IPS-18a (cell line): ENCODE measurements at regions not wholly inside any gene's neighbourhood (a gene's known extent, or its start where the extent isn't known, plus 50 kb on each side); places are given as distances from the start of the nearest gene placed in this dataset.

Experiments used
- H3K27ac ChIP-seq: one replicate; pipeline ENCODE4 v1.5.1; 2013; ENCODE audit warnings: low read length
- H3K27me3 ChIP-seq: one replicate; pipeline ENCODE4 v1.6.1; 2013; ENCODE audit warnings: mild to moderate bottlenecking, low read length; ENCODE audit not compliant: control insufficient read depth, insufficient read depth
- H3K36me3 ChIP-seq: one replicate; pipeline ENCODE4 v1.6.1; 2013; ENCODE audit warnings: low read depth, low read length; ENCODE audit not compliant: control insufficient read depth
- H3K4me1 ChIP-seq: one replicate; pipeline ENCODE4 v1.6.1; 2013; ENCODE audit warnings: low read depth, low read length; ENCODE audit not compliant: control insufficient read depth
- H3K4me3 ChIP-seq: one replicate; pipeline ENCODE4 v1.5.1; 2013; ENCODE audit warnings: low read length
- H3K9ac ChIP-seq: one replicate; pipeline ENCODE4 v1.6.1; 2013; ENCODE audit warnings: mild to moderate bottlenecking, low read length, moderate library complexity
- H3K9me3 ChIP-seq: one replicate; pipeline ENCODE4 v1.6.1; 2013; ENCODE audit warnings: low read depth, low read length; ENCODE audit not compliant: control insufficient read depth

DNA sequence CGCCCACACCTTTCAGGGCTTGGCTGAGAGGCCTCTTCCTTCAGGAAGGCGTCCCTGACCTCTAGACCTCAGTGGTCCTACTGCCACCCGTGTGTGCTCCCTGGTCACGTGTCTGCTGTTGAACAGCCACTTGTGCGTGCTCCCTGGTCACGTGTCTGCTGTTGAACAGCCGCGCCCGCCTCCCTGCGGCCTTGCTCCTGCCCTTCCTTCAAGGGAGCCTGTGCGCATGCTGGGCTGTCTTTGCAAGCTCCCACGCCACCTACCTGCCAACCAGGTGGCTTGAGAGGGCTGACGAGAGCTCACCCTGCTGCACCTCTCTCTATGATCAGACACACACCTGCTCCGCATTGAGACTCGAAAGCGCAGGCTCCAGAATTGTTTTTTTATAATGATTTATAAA, 179.3 kb downstream of the BMP7 start:
- Histone ChIP-seq H3K27ac (no peak overlapping the region), H3K27me3 (peaks cover 9% of the 10 kb centered on the region), H3K36me3 (no peaks in the 10 kb centered on the region), H3K9ac (no peak overlapping the region), H3K4me1 (no peaks in the 10 kb centered on the region), H3K4me3 (no peak overlapping the region), H3K9me3 (no peaks in the 10 kb centered on the region)

DNA sequence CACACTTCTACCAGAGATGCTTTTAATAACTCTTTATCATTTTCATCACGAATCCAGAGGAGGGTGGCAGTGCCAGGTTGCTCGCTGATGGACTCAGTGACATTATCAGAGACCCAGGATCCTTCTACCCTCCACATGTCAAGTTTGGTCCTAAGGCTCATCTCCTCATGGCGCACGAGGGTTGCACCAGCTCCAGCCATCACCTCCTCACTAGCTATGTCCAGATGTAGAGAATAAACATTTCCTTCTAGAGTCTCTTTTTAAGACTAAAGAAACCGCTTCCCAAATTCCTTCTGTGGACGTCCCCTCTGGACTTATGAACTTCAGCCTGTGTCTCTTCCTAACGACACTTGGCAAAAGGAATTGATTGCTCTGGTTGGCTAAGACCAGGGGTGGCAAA, 178.7 kb downstream of the BMP7 start:
- Histone ChIP-seq H3K9me3 (no peaks in the 10 kb centered on the region), H3K27ac (no peak overlapping the region), H3K36me3 (no peaks in the 10 kb centered on the region), H3K4me3 (no peak overlapping the region), H3K9ac (no peak overlapping the region), H3K4me1 (no peaks in the 10 kb centered on the region), H3K27me3 (peaks cover 9% of the 10 kb centered on the region)

DNA sequence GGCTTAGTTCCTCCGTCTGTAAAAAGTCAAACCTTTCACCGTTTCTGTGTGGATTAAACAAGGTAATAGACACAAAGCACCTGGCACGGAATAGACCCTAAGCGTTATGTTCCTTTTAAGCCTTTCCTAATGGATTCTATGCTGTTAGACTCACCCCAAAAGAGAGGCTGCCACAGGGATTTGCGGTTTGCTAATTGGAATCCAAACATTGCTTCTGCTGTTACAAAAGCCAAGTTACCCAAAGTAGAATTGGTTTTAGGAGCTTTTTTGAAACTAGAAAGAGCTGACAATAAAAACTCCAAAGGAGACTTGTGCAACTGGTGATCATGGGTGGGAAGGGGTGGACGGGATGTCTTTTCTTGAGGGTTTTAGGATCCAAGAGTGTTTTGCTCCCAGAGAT, 178.0 kb downstream of the BMP7 start:
- Histone ChIP-seq H3K9me3 (no peaks in the 10 kb centered on the region), H3K9ac (no peak overlapping the region), H3K36me3 (no peaks in the 10 kb centered on the region), H3K4me3 (no peak overlapping the region), H3K27ac (no peak overlapping the region), H3K27me3 (peaks cover 9% of the 10 kb centered on the region), H3K4me1 (no peaks in the 10 kb centered on the region)

DNA sequence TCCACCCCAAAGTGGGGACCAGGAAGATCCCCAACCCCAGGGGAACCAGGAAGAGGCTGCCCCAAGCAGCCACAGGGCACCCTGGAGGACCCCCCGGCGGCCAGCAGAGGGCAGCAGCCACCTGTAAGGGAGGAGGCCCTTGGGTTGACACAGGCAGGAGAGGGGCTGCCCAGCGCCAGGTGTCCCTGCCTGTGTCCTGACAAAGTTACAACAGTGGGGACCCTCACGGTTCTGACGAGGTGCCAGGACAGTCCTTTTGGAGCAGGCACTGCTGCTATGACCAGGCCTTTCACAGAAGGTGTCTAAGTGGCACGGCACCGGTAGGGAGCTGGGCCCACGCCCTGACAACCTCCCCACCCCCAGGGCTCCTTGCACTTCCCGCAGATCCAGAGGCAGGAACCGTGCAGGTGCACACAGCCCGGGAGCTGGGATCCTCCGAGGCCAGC, 176.7 kb downstream of the BMP7 start:
- Histone ChIP-seq H3K4me3 (no peak overlapping the region), H3K4me1 (no peaks in the 10 kb centered on the region)

DNA sequence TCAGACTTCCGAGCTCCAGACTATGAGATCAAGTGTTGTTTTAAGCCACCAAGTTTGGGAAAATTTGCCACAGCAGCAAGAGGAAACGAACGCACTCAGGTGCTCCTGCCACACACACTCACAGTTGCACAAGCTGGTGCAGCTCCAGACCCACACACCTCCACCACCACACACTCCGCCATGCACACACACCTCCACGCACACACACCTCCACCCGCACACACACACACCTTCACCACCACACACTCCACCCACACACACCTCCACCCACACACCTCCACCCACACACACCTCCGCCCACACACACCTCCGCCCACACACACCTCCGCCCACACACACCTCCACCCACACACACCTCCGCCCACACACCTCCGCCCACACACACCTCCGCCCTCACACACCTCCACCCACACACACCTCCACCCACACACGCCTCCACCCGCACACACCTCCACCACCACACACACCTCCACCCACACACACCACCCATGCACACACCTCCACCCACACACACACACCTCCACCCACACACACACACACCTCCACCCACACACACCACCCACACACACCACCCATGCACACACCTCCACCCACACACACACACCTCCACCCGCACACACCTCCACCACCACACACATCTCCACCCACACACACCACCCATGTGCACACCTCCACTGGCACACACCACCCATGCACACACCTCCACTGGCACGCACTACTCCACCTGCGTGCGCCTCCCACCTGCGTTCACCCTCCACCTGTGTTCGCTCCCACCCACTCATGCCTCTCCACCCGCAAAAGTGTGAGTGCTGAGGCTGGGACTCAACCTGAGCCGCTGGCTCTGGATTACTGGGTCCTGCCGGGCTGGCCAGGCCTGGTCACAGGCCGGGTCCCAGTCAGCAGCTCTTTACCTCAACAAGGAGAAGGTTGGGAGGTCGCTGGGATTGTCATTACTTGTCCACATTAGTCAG, 175.6 kb downstream of the BMP7 start:
- Histone ChIP-seq H3K27me3 (peaks cover 9% of the 10 kb centered on the region), H3K9ac (no peak overlapping the region), H3K4me1 (no peaks in the 10 kb centered on the region), H3K4me3 (no peak overlapping the region), H3K36me3 (no peaks in the 10 kb centered on the region), H3K27ac (no peak overlapping the region), H3K9me3 (no peaks in the 10 kb centered on the region)

More for the DNA sequence above, 176.7 kb downstream of the BMP7 start:
- no peaks in the 10 kb centered on the region for H3K9me3 ChIP-seq
- H3K27ac ChIP-seq, result no peak overlapping the region
- H3K9ac ChIP-seq, result no peak overlapping the region
- peaks cover 9% of the 10 kb centered on the region for H3K27me3 ChIP-seq
- H3K36me3 ChIP-seq, result no peaks in the 10 kb centered on the region

DNA sequence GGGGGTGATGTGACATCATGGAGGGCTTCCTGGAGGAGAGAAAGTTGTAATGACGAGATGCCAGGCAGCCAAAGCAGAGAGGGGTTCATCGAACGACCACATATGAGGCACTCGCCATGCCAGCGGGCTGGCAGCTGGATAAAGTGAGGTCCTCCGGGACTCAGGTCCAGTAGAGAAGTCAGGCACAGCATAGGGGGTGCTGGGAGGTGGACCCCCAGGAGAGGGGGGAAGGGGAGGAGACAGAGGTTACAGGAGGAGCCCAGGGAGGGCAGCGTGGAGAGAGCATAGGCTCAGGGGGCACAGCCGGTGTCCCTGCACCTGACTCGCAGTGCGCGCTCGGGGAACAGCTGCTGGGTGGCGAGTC, 174.7 kb downstream of the BMP7 start:
- H3K4me1 ChIP-seq, result no peaks in the 10 kb centered on the region
- peaks cover 9% of the 10 kb centered on the region for H3K27me3 ChIP-seq
- no peaks in the 10 kb centered on the region for H3K36me3 ChIP-seq
- H3K9me3 ChIP-seq, result no peaks in the 10 kb centered on the region
- H3K4me3 ChIP-seq, result no peak overlapping the region
- no peak overlapping the region for H3K27ac ChIP-seq
- H3K9ac ChIP-seq, result no peak overlapping the region

DNA sequence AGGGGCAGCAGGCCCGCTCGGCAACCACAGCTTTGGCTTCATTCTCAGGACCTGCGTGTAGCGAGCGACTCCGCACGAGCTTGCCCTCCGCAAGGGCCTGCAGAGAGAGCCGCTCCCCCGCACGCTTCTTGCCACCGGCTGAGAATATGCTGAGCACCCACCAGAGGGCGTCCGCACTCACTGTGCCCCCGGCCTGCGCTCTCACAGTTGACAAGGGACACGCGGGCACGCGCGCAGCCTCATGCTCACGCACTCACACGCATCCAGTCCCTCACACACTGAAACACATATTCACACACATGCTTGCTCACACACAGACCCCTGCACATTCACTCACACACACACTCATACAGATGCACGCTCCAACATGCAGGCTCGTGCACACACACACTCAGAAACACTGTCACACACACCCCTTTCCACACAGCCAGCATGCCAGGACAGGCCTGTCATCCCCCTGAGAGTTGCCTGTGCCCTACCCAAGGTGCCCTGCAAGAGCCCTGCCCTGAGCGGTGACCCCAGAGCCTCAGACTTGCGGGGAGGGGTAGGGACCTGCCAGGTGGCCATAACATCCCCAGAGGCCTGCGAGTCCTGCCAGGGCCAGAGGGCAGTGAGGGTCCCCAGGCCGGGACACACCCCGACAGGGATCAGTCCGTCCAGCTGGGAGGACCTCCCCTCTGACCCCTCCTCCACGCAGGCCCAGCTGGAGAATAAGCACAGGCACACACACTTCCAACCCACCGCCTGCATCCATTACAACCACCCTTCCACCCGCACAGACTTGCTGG, 174.1 kb downstream of the BMP7 start:
- no peak overlapping the region for H3K4me3 ChIP-seq
- no peak overlapping the region for H3K9ac ChIP-seq
- H3K9me3 ChIP-seq, result no peaks in the 10 kb centered on the region
- peaks cover 9% of the 10 kb centered on the region for H3K27me3 ChIP-seq
- no peaks in the 10 kb centered on the region for H3K4me1 ChIP-seq
- H3K27ac ChIP-seq, result no peak overlapping the region
- H3K36me3 ChIP-seq, result no peaks in the 10 kb centered on the region

DNA sequence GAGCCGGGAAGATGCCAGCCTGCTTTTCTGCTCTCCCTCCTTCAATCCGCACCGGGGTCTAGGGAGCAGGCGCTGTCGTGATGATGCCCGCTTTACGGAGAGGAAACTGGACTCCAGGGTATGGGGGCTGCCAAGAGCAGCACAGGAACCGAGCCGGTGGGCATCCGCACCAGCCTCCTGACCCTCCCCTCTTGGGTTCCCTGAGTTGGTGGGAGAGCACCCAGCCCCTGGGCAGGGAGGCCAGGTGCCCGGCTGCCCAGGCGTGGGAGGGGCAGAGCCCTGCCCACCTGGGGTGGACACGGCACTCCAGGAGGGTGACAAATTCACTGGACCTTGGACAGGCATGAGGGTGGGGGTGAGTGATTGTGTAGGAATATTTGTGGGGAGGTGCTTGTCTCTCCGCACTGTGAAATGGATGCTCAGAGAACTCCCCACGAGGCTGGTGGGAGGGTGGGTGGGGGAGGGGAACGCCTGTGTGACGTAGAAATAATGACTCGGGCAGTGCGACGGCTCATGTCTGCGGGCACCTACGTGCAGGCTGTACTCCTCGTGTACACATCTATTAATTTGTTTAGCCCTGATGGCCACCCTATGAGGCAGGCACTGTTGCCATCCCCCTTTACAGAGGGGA, 173.4 kb downstream of the BMP7 start:
- H3K4me1 ChIP-seq, result no peaks in the 10 kb centered on the region
- no peaks in the 10 kb centered on the region for H3K36me3 ChIP-seq
- H3K9ac ChIP-seq, result no peak overlapping the region
- H3K4me3 ChIP-seq, result no peak overlapping the region
- no peak overlapping the region for H3K27ac ChIP-seq
- H3K9me3 ChIP-seq, result no peaks in the 10 kb centered on the region
- peaks cover 9% of the 10 kb centered on the region for H3K27me3 ChIP-seq

DNA sequence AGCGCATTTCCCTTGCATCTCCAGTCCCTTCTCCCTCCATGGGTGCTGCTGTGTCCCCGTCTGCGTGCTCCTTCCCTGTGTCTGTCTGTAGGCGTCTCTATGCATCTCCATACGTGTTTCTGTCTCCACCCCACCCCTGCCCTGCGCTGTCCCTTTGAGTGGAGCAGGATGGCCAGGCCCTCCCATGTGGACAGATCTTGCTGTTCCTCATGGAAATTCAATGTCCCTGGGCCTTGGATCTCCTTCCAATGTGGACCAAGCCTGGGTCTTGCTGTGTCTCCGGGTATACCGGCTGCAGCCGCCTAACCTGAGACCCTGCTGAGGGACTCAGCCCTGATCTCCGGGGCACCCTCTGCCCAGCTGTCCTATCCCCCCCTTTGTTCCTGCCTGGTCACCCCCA, 172.7 kb downstream of the BMP7 start:
- Histone ChIP-seq H3K9ac (no peak overlapping the region), H3K27ac (no peak overlapping the region)

DNA sequence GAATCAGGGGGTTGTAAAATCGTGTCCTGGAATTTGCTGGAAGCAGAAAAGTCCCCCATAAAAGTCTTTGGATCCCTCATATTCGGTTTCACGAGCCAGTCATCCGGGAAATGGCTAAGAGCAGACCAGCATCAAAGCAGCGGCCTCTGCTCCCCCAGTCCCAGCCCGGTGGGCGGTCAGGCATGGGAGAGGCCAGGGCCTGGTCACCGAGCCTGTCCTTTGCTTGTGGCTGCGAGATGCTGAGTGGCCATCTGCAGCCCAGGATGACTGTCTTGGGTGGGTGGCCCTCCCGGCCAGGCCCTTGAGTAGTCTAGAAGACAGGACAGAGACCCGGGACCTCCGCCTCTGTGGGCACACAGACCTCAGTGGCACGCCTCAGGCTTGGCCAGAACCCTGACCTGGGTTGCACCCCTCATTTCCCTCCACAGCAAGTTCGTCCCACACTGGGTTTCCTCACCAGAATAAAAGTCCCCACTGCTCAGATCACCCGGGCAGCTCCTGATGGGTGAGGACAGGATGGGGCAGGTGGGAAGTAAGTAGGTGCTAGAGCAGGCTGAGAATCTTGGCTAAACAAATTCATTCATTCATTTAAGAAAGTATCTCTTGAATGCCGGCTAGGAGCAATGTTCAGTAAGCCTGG, 172.1 kb downstream of the BMP7 start:
- H3K4me1 ChIP-seq, result no peaks in the 10 kb centered on the region
- no peak overlapping the region for H3K4me3 ChIP-seq
- H3K27me3 ChIP-seq, result peaks cover 9% of the 10 kb centered on the region
- H3K9me3 ChIP-seq, result no peaks in the 10 kb centered on the region
- H3K36me3 ChIP-seq, result no peaks in the 10 kb centered on the region
- no peak overlapping the region for H3K27ac ChIP-seq
- H3K9ac ChIP-seq, result no peak overlapping the region

More for the DNA sequence above, 172.7 kb downstream of the BMP7 start:
- Histone ChIP-seq H3K4me1 (no peaks in the 10 kb centered on the region), H3K27me3 (peaks cover 9% of the 10 kb centered on the region), H3K4me3 (no peak overlapping the region), H3K36me3 (no peaks in the 10 kb centered on the region), H3K9me3 (no peaks in the 10 kb centered on the region)

DNA sequence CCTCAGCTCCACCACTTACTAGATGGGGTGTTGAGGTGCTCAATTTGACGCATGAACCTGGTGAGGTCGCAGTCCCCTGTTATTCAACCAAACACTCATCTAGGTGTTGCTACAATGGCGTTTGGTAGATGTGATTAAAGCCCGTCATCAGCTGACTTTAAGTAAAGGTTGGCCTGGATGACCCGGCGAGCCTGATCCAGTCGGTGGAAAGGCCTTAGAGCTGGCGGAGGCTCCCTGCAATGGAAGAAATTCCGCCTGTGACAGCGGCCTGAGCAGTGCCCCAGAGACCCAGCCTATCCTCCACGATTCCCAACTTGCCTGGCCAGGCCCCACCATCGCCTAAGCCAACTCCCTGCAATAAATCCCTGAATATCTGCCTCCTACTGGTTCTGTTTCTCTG, 171.4 kb downstream of the BMP7 start:
- H3K27me3 ChIP-seq, result peaks cover 9% of the 10 kb centered on the region
- H3K4me3 ChIP-seq, result no peak overlapping the region
- H3K9me3 ChIP-seq, result no peaks in the 10 kb centered on the region
- no peaks in the 10 kb centered on the region for H3K4me1 ChIP-seq
- no peak overlapping the region for H3K9ac ChIP-seq
- H3K36me3 ChIP-seq, result no peaks in the 10 kb centered on the region
- H3K27ac ChIP-seq, result no peak overlapping the region
